HUES48 (cell line): ENCODE measurements at regions not wholly inside any gene's neighbourhood (a gene's known extent, or its start where the extent isn't known, plus 50 kb on each side); places are given as distances from the start of the nearest gene placed in this dataset.

Source experiments
- H3K27ac ChIP-seq: one replicate; pipeline ENCODE4 v1.7.0; 2013; ENCODE audit warnings: low read depth, low read length, inconsistent platforms
- H3K27me3 ChIP-seq: 2 replicates; pipeline ENCODE4 v1.6.1; 2013; ENCODE audit warnings: mild to moderate bottlenecking, low read length; ENCODE audit not compliant: control insufficient read depth, insufficient read depth
- H3K36me3 ChIP-seq: 2 replicates; pipeline ENCODE4 v1.6.1; 2013; ENCODE audit warnings: low read length; ENCODE audit not compliant: control insufficient read depth, insufficient read depth
- H3K4me1 ChIP-seq: 2 replicates; pipeline ENCODE4 v1.6.1; 2013; ENCODE audit warnings: mild to moderate bottlenecking, low read length; ENCODE audit not compliant: control insufficient read depth, insufficient read depth
- H3K4me3 ChIP-seq: 2 replicates; pipeline ENCODE4 v1.5.1; 2013; ENCODE audit warnings: mild to moderate bottlenecking, low read depth, low read length
- H3K9ac ChIP-seq: 2 replicates; pipeline ENCODE4 v1.6.1; 2013; ENCODE audit warnings: mild to moderate bottlenecking, low read depth, low read length, moderate library complexity
- H3K9me3 ChIP-seq: 2 replicates; pipeline ENCODE4 v1.6.1; 2013; ENCODE audit warnings: low read length; ENCODE audit not compliant: control insufficient read depth, insufficient read depth

GRCh38 chr2:116911540-116911939, 903.0 kb upstream of the DDX18 start:
- H3K4me1 ChIP-seq, result no peaks in the 10 kb centered on the region
- H3K9me3 ChIP-seq, result no peaks in the 10 kb centered on the region
- no peak overlapping the region for H3K4me3 ChIP-seq

GRCh38 chr2:116915673-116916072, 898.8 kb upstream of the DDX18 start:
- Histone ChIP-seq H3K9me3 (no peaks in the 10 kb centered on the region), H3K4me3 (no peak overlapping the region), H3K27ac (no peak overlapping the region), H3K27me3 (no peaks in the 10 kb centered on the region), H3K9ac (no peak overlapping the region), H3K4me1 (no peaks in the 10 kb centered on the region), H3K36me3 (no peaks in the 10 kb centered on the region)

More at GRCh38 chr2:116911540-116911939, 903.0 kb upstream of the DDX18 start:
- H3K27ac ChIP-seq, result no peak overlapping the region
- H3K27me3 ChIP-seq, result no peaks in the 10 kb centered on the region
- H3K36me3 ChIP-seq, result no peaks in the 10 kb centered on the region
- H3K9ac ChIP-seq, result no peak overlapping the region

GRCh38 chr2:116917196-116917595, 897.3 kb upstream of the DDX18 start:
- H3K4me3 ChIP-seq, result no peak overlapping the region

GRCh38 chr2:116918574-116918973, 895.9 kb upstream of the DDX18 start:
- H3K4me1 ChIP-seq, result no peaks in the 10 kb centered on the region
- no peaks in the 10 kb centered on the region for H3K9me3 ChIP-seq
- H3K4me3 ChIP-seq, result no peak overlapping the region
- no peak overlapping the region for H3K27ac ChIP-seq
- H3K9ac ChIP-seq, result no peak overlapping the region
- no peaks in the 10 kb centered on the region for H3K27me3 ChIP-seq
- H3K36me3 ChIP-seq, result no peaks in the 10 kb centered on the region

More at GRCh38 chr2:116917196-116917595, 897.3 kb upstream of the DDX18 start:
- no peaks in the 10 kb centered on the region for H3K36me3 ChIP-seq
- no peaks in the 10 kb centered on the region for H3K27me3 ChIP-seq
- H3K9me3 ChIP-seq, result no peaks in the 10 kb centered on the region
- no peak overlapping the region for H3K9ac ChIP-seq
- H3K4me1 ChIP-seq, result no peaks in the 10 kb centered on the region
- H3K27ac ChIP-seq, result no peak overlapping the region

GRCh38 chr2:116922414-116922813, 892.1 kb upstream of the DDX18 start:
- H3K9me3 ChIP-seq, result no peaks in the 10 kb centered on the region
- no peaks in the 10 kb centered on the region for H3K27me3 ChIP-seq
- H3K4me1 ChIP-seq, result no peaks in the 10 kb centered on the region
- no peaks in the 10 kb centered on the region for H3K36me3 ChIP-seq
- no peak overlapping the region for H3K4me3 ChIP-seq
- no peak overlapping the region for H3K27ac ChIP-seq
- no peak overlapping the region for H3K9ac ChIP-seq

- Histone ChIP-seq H3K27ac (no peak overlapping the region), H3K4me3 (no peak overlapping the region), H3K36me3 (no peaks in the 10 kb centered on the region), H3K27me3 (no peaks in the 10 kb centered on the region), H3K4me1 (no peaks in the 10 kb centered on the region), H3K9me3 (no peaks in the 10 kb centered on the region), H3K9ac (no peak overlapping the region)
Measured at GRCh38 chr2:116924509-116924908, 890.0 kb upstream of the DDX18 start.

- Histone ChIP-seq H3K4me3 (no peak overlapping the region), H3K27me3 (no peaks in the 10 kb centered on the region), H3K9me3 (no peaks in the 10 kb centered on the region; the same call in 1 of the 2 replicates), H3K36me3 (no peaks in the 10 kb centered on the region), H3K9ac (no peak overlapping the region), H3K27ac (no peak overlapping the region), H3K4me1 (no peaks in the 10 kb centered on the region)
Measured at GRCh38 chr2:116935097-116935814, 879.2 kb upstream of the DDX18 start.

- Histone ChIP-seq H3K36me3 (no peaks in the 10 kb centered on the region), H3K9ac (no peak overlapping the region), H3K27ac (no peak overlapping the region), H3K4me1 (no peaks in the 10 kb centered on the region), H3K27me3 (no peaks in the 10 kb centered on the region), H3K9me3 (no peaks in the 10 kb centered on the region), H3K4me3 (no peak overlapping the region)
Measured at GRCh38 chr2:116948258-116948657, 866.2 kb upstream of the DDX18 start.

GRCh38 chr2:116949249-116949648, 865.2 kb upstream of the DDX18 start:
- no peak overlapping the region for H3K9ac ChIP-seq
- H3K27me3 ChIP-seq, result no peaks in the 10 kb centered on the region
- no peak overlapping the region for H3K4me3 ChIP-seq
- no peak overlapping the region for H3K27ac ChIP-seq
- H3K9me3 ChIP-seq, result no peaks in the 10 kb centered on the region
- H3K4me1 ChIP-seq, result no peaks in the 10 kb centered on the region
- no peaks in the 10 kb centered on the region for H3K36me3 ChIP-seq

GRCh38 chr2:116952254-116952653, 862.2 kb upstream of the DDX18 start:
- peaks cover 11% of the 10 kb centered on the region for H3K9me3 ChIP-seq
- no peaks in the 10 kb centered on the region for H3K4me1 ChIP-seq
- H3K36me3 ChIP-seq, result no peaks in the 10 kb centered on the region
- no peak overlapping the region for H3K27ac ChIP-seq
- H3K4me3 ChIP-seq, result no peak overlapping the region
- H3K9ac ChIP-seq, result no peak overlapping the region
- no peaks in the 10 kb centered on the region for H3K27me3 ChIP-seq

GRCh38 chr2:116955646-116956045, 858.8 kb upstream of the DDX18 start:
- Histone ChIP-seq H3K4me3 (no peak overlapping the region), H3K9me3 (peaks cover 11% of the 10 kb centered on the region), H3K27ac (no peak overlapping the region), H3K27me3 (no peaks in the 10 kb centered on the region), H3K9ac (no peak overlapping the region), H3K36me3 (no peaks in the 10 kb centered on the region), H3K4me1 (no peaks in the 10 kb centered on the region)
